ENCODE measurements at regions not wholly inside any gene's neighbourhood (a gene's known extent, or its start where the extent isn't known, plus 50 kb on each side); places are given as distances from the start of the nearest gene placed in this dataset.

DNA sequence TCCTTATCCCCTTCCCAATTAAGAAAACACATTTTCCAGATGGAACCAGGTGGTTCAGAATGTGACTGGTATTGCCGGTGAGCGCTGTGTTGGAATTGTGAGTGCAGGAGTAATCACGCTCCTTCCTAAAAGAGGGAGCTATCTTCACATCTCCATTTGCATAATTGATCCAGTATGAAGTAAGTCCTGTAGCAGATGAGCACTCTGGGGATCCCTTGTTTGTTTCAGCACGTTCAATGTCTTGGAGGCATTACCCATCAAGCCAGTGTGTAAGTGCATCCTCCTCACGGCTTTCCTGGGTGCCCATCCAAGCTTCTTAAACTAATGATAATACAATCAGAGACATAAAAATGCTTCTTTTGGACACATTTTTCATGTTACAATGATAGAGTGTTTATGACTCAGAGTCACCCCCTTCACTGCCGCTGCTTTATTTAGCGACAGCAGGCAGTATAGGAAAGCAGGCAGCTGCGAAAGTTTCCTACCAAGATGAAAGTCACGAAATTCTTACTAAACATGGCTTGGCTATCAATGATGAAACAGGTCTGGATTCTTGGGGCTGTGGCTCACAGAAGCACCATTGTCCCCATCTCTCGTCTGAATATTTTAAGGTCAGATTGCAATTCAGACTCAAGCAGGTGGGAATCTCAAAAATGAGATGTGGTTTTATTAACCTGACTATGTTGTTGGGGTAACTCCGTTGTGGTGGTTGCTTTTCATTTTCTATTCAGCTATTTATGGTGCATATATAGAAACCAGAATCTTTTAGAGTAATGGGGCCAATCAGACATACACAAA, 346.3 kb upstream of the MDFIC2 start:
- no peaks in the 10 kb centered on the region for H3K4me1 ChIP-seq
- H3K9me3 ChIP-seq = no peaks in the 10 kb centered on the region
- no peak overlapping the region for H3K27ac ChIP-seq
- no peak for DNase-seq (ENCODE audit: low spot score in 2 of 2)
- TF ChIP-seq, protein P1, sequence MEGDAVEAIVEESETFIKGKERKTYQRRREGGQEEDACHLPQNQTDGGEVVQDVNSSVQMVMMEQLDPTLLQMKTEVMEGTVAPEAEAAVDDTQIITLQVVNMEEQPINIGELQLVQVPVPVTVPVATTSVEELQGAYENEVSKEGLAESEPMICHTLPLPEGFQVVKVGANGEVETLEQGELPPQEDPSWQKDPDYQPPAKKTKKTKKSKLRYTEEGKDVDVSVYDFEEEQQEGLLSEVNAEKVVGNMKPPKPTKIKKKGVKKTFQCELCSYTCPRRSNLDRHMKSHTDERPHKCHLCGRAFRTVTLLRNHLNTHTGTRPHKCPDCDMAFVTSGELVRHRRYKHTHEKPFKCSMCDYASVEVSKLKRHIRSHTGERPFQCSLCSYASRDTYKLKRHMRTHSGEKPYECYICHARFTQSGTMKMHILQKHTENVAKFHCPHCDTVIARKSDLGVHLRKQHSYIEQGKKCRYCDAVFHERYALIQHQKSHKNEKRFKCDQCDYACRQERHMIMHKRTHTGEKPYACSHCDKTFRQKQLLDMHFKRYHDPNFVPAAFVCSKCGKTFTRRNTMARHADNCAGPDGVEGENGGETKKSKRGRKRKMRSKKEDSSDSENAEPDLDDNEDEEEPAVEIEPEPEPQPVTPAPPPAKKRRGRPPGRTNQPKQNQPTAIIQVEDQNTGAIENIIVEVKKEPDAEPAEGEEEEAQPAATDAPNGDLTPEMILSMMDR (IDR thresholded peaks at IDR 0.05) = no peak
- TF ChIP-seq POLR2A (IDR thresholded peaks at IDR 0.05) (no peak), POLR2AphosphoS5 (IDR thresholded peaks at IDR 0.05) (no peak)
- H3K27me3 ChIP-seq = no peaks in the 10 kb centered on the region
- no peak overlapping the region for H3K4me3 ChIP-seq
- intact Hi-C loops (cut with DNase I; ENCODE audit: low total_unique reads) = no loop called here
- H3K36me3 ChIP-seq = no peaks in the 10 kb centered on the region

DNA sequence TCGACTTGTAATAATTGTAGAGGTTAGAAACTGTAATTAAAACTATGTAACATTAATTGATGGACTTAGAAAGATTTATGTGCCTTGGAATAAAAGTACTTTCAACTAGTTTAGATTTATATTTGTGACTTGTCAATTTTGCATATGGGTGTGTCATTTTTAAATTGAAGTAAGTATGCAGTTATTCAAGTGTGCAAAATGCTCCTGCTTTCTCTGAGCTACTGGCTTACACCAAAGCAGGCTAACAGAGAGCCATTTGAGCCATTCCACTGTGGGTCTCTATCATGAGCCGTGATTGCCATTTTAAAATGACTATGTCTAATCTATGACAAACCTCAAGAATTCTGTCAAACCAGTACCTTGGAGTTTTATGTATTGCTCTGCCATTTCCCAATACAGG, 345.0 kb upstream of the MDFIC2 start:
- no peaks in the 10 kb centered on the region for H3K4me1 ChIP-seq
- no peaks in the 10 kb centered on the region for H3K27me3 ChIP-seq
- no peaks in the 10 kb centered on the region for H3K9me3 ChIP-seq
- intact Hi-C loops (cut with DNase I; ENCODE audit: low total_unique reads) = no loop called here
- no peak overlapping the region for H3K4me3 ChIP-seq
- H3K27ac ChIP-seq = no peak overlapping the region
- no peak for DNase-seq (ENCODE audit: low spot score in 2 of 2)
- no peaks in the 10 kb centered on the region for H3K36me3 ChIP-seq
- TF ChIP-seq POLR2AphosphoS5 (IDR thresholded peaks at IDR 0.05) (no peak), POLR2A (IDR thresholded peaks at IDR 0.05) (no peak)
- TF ChIP-seq, protein P1 (IDR thresholded peaks at IDR 0.05) = no peak

DNA sequence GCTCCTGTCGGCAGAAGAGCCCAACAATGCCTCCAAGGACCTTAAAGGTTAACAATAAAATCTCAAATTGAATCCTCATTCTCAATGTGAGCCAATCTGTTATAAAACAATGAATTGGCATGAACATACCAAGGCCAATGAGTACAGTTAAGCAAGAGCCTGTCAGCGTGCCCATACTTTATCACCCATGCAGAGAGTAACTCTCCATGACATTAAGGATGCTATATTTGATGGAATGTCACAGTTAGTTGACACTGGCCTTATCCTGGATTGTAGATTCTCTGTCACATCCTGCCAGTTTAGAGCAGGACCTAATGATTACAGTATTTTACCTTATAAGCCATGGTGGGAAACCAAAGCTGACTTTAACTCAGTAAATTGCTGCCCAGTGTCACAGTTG, 335.4 kb upstream of the MDFIC2 start:
- DNase-seq (ENCODE audit: low spot score in 2 of 2) = no peak
- H3K27ac ChIP-seq = no peak overlapping the region
- no peaks in the 10 kb centered on the region for H3K4me1 ChIP-seq
- no peaks in the 10 kb centered on the region for H3K27me3 ChIP-seq
- TF ChIP-seq POLR2A (IDR thresholded peaks at IDR 0.05) = no peak
- TF ChIP-seq POLR2AphosphoS5 (IDR thresholded peaks at IDR 0.05) = no peak
- TF ChIP-seq, protein P1 (IDR thresholded peaks at IDR 0.05) = no peak
- intact Hi-C loops (cut with DNase I; ENCODE audit: low total_unique reads) = no loop called here
- H3K4me3 ChIP-seq = no peak overlapping the region
- no peaks in the 10 kb centered on the region for H3K36me3 ChIP-seq
- H3K9me3 ChIP-seq = no peaks in the 10 kb centered on the region

DNA sequence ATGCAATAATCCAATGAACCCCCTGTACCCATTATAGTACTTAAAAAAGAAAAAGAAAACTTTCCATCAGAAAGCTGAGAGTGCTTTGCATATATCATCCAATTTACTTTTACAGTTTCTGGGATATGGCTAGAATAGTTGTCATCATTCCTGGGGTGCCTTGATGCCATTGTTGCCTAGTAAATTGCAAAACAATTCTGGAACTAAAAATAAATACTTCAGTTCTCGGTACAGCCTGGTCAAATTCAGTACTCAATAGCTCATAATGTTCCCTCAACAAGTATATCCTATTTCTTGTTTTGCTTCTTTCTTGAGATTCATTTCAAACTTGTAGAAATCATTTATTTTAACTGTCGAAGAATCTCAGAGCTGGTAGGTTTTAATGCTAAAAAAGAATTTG, 334.7 kb upstream of the MDFIC2 start:
- DNase-seq (ENCODE audit: low spot score in 2 of 2) = no peak
- intact Hi-C loops (cut with DNase I; ENCODE audit: low total_unique reads) = no loop called here
- Histone ChIP-seq H3K4me3 (no peak overlapping the region), H3K27ac (no peak overlapping the region), H3K27me3 (no peaks in the 10 kb centered on the region), H3K4me1 (no peaks in the 10 kb centered on the region), H3K9me3 (no peaks in the 10 kb centered on the region), H3K36me3 (no peaks in the 10 kb centered on the region)
- no peak for TF ChIP-seq POLR2A (IDR thresholded peaks at IDR 0.05)
- no peak for TF ChIP-seq POLR2AphosphoS5 (IDR thresholded peaks at IDR 0.05)
- TF ChIP-seq, protein P1 (IDR thresholded peaks at IDR 0.05) = no peak

DNA sequence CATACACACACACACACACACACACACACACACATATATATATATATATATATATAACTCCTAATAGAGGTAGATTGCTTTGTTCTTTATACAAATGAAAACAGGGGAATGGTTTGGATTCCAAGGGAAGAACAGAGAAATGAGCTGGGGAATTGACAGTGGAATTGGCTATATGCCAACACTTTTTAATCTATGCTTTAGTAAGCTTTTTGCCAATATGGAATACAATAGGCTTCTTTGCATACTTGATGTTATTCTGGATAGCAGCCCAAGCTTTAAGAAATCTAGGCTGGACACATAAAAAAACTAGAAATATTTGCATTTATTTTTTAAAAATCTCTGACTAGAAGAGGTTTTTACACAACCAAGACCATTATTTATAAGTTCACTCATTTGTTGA, 334.2 kb upstream of the MDFIC2 start:
- TF ChIP-seq POLR2A (IDR thresholded peaks at IDR 0.05) (no peak), POLR2AphosphoS5 (IDR thresholded peaks at IDR 0.05) (no peak)
- TF ChIP-seq, protein P1 (IDR thresholded peaks at IDR 0.05) = no peak
- DNase-seq (ENCODE audit: low spot score in 2 of 2) = no peak
- no peaks in the 10 kb centered on the region for H3K27me3 ChIP-seq
- H3K36me3 ChIP-seq = no peaks in the 10 kb centered on the region
- H3K4me1 ChIP-seq = no peaks in the 10 kb centered on the region
- H3K27ac ChIP-seq = no peak overlapping the region
- H3K4me3 ChIP-seq = no peak overlapping the region
- intact Hi-C loops (cut with DNase I; ENCODE audit: low total_unique reads) = no loop called here
- no peaks in the 10 kb centered on the region for H3K9me3 ChIP-seq
